22Rv1 (cell line): ENCODE measurements at regions not wholly inside any gene's neighbourhood (a gene's known extent, or its start where the extent isn't known, plus 50 kb on each side); places are given as distances from the start of the nearest gene placed in this dataset.

Source experiments
- ZFX ChIP-seq: fragments of 450-650 bp; IDR thresholded peaks from 2 replicates; pipeline ENCODE4 v1.6.1; 2017; ENCODE audit warnings: antibody characterized with exemption, borderline replicate concordance
- TF ChIP-seq, protein P1 (sequence below): fragments of 450-650 bp; IDR thresholded peaks from 2 replicates; pipeline ENCODE4 v1.5.1; 2017; ENCODE audit warnings: mild to moderate bottlenecking

DNA sequence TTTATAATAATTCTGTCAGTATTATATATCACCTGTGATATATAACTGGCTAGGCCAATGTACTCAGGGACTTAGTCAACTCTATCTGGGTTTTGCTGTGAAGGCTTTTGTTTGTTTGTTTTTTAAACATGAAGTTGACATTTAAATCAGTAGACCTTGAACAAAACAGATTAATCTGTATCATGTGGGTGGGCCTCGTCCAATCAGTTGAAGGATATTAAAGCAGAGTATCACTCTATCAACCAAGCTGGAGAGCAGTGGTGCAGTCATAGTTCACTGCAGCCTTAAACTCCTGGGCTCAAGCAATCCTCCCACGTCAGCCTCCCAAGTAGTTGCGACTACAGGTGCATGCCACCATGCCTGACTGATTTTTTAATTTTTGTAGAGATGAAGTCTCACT is 870.2 kb downstream of the TYW1 start:
- TF ChIP-seq, protein P1, sequence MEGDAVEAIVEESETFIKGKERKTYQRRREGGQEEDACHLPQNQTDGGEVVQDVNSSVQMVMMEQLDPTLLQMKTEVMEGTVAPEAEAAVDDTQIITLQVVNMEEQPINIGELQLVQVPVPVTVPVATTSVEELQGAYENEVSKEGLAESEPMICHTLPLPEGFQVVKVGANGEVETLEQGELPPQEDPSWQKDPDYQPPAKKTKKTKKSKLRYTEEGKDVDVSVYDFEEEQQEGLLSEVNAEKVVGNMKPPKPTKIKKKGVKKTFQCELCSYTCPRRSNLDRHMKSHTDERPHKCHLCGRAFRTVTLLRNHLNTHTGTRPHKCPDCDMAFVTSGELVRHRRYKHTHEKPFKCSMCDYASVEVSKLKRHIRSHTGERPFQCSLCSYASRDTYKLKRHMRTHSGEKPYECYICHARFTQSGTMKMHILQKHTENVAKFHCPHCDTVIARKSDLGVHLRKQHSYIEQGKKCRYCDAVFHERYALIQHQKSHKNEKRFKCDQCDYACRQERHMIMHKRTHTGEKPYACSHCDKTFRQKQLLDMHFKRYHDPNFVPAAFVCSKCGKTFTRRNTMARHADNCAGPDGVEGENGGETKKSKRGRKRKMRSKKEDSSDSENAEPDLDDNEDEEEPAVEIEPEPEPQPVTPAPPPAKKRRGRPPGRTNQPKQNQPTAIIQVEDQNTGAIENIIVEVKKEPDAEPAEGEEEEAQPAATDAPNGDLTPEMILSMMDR, result no peak
- no peak for TF ChIP-seq ZFX
